ENCODE measurements at regions not wholly inside any gene's neighbourhood (a gene's known extent, or its start where the extent isn't known, plus 50 kb on each side); places are given as distances from the start of the nearest gene placed in this dataset.

- TF ChIP-seq EZH2 (IDR thresholded peaks at IDR 0.05; ENCODE audit: insufficient read depth, poor library complexity, severe bottlenecking), result no peak
- TF ChIP-seq EZH2phosphoT487 (IDR thresholded peaks at IDR 0.05; ENCODE audit: insufficient read depth, low read depth), result no peak
Observed at GRCh38 chr9:33628865-33629410, 104.9 kb downstream of the ANKRD18B start.
